Gastroesophageal sphincter (tissue), 4 donors: ENCODE measurements at regions not wholly inside any gene's neighbourhood (a gene's known extent, or its start where the extent isn't known, plus 50 kb on each side); places are given as distances from the start of the nearest gene placed in this dataset.

ENCODE experiments used
- ATAC-seq: fragments of 150-250 bp; one replicate; pipeline ENCODE4 v1.9.1; 2016; ENCODE audit warnings: mild to moderate bottlenecking, moderate library complexity
- H3K27ac ChIP-seq, 4 donors: fragments of 200-600 bp; sonication (generic) in 3 of 4; 1 replicate in 3 of 4; 2 replicates in 1 of 4; pipeline ENCODE4 v1.5.1; 2016 to 2019
- H3K27me3 ChIP-seq: fragments of 200-600 bp; sonication (generic); one replicate; pipeline ENCODE4 v1.5.1; 2019
- H3K36me3 ChIP-seq, 2 donors: fragments of 200-600 bp; sonication (generic); one replicate each; pipeline ENCODE4 v1.5.1; 2019; ENCODE audit warnings: control low read depth in 1 of 2
- H3K4me1 ChIP-seq, 3 donors: fragments of 200-600 bp; sonication (generic); 1 replicate in 2 of 3; 2 replicates in 1 of 3; pipeline ENCODE4 v1.5.1; 2016 to 2019; ENCODE audit warnings: control low read depth in 2 of 3
- H3K4me3 ChIP-seq, 2 donors: fragments of 200-600 bp; sonication (generic); one replicate each; pipeline ENCODE4 v1.5.1; 2019; ENCODE audit warnings: mild to moderate bottlenecking in 1 of 2, moderate library complexity in 1 of 2
- H3K9me3 ChIP-seq, 3 donors: fragments of 200-600 bp; sonication (generic); one replicate each; pipeline ENCODE4 v1.5.1; 2017 to 2019; ENCODE audit warnings: control low read depth in 2 of 3
- EP300 ChIP-seq: sonication (generic); formaldehyde crosslinking; IDR thresholded peaks from one replicate; pipeline ENCODE4 v1.6.1; 2017; ENCODE audit warnings: antibody characterized with exemption, mild to moderate bottlenecking
- POLR2A ChIP-seq, 2 donors: fragments of 450-650 bp; IDR thresholded peaks; one replicate each; pipeline ENCODE4 v1.6.1; 2017; ENCODE audit warnings: antibody characterized with exemption in 2 of 2, mild to moderate bottlenecking in 2 of 2, moderate library complexity in 1 of 2
- POLR2AphosphoS5 ChIP-seq: sonication (generic); formaldehyde crosslinking; IDR thresholded peaks from one replicate; pipeline ENCODE4 v1.6.1; 2017; ENCODE audit warnings: antibody characterized with exemption
- WGBS, 2 donors: methylation state at CpG; one replicate each; pipeline ENCODE4 v1.1.5; 2018; ENCODE audit warnings: low coverage in 1 of 2; 5-methylcytosine and 5-hydroxymethylcytosine counted together
- TF ChIP-seq, protein P1 (sequence below), 4 experiments: fragments of 200-600 bp in 2 of 4; fragments of 450-650 bp in 2 of 4; sonication (generic) in 1 of 4; IDR thresholded peaks; one replicate each; pipeline ENCODE4 v1.5.1; 2017 to 2019; ENCODE audit warnings: antibody characterized with exemption in 4 of 4, mild to moderate bottlenecking in 2 of 4, moderate library complexity in 2 of 4

DNA sequence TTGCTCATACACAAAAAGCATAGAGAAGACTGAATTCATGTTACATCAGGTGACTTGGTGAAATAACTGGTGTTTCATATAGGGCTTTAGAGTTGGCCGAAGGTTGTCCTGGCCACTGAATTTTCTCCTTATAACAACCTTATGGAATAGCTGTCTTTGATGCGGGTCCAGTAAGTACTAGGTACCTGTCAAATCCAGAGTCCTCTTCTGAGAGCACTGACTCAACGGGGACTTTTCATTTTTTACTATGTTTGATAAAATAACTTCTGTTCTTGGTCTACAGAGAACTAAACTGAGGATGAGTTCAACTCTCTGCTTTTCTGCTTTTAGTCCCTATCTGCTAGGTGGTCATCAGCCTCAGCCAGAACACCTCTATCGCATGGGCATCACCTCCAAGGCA is 76.1 kb upstream of the JAK1 start:
- peaks cover 0 to 7% of the 10 kb centered on the region in 2 donors for H3K36me3 ChIP-seq
- H3K27me3 ChIP-seq: no peaks in the 10 kb centered on the region
- no peak overlapping the region for H3K27ac ChIP-seq
- 96 to 100% methylated on average over 2 to 4 of the region's 4 CpGs for WGBS, 2 donors
- H3K4me1 ChIP-seq: peaks cover 0 to 25% (median 0%) of the 10 kb centered on the region in 3 donors
- TF ChIP-seq EP300 (no peak), POLR2AphosphoS5 (no peak), POLR2A (IDR thresholded peaks at IDR 0.05) (no peak)
- TF ChIP-seq, protein P1, sequence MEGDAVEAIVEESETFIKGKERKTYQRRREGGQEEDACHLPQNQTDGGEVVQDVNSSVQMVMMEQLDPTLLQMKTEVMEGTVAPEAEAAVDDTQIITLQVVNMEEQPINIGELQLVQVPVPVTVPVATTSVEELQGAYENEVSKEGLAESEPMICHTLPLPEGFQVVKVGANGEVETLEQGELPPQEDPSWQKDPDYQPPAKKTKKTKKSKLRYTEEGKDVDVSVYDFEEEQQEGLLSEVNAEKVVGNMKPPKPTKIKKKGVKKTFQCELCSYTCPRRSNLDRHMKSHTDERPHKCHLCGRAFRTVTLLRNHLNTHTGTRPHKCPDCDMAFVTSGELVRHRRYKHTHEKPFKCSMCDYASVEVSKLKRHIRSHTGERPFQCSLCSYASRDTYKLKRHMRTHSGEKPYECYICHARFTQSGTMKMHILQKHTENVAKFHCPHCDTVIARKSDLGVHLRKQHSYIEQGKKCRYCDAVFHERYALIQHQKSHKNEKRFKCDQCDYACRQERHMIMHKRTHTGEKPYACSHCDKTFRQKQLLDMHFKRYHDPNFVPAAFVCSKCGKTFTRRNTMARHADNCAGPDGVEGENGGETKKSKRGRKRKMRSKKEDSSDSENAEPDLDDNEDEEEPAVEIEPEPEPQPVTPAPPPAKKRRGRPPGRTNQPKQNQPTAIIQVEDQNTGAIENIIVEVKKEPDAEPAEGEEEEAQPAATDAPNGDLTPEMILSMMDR (IDR thresholded peaks at IDR 0.05): no peak
- ATAC-seq: no peak
- H3K4me3 ChIP-seq: no peak overlapping the region
- no peaks in the 10 kb centered on the region for H3K9me3 ChIP-seq

DNA sequence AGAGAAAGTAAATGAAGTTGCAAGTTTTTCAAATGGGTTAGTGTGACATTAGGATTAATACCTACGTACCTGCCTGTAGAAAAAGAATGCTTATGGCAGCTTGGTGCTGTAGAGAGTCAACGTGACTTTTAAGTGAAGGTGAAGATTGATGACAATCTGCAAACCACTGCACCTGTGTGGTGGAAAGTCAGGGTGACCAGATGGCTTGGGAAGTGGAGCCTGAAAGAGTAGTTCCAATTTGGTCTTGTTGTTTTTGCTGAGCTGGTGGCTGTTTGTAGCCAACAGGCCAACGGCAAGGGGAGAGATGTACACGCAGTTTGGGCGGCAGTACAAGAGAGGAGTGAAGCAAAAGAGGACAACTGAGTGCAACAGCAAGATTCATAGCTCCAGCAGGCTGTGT is 78.1 kb upstream of the JAK1 start:
- no peaks in the 10 kb centered on the region for H3K9me3 ChIP-seq
- H3K4me3 ChIP-seq: no peak overlapping the region
- H3K27me3 ChIP-seq: no peaks in the 10 kb centered on the region
- H3K36me3 ChIP-seq: peaks cover 0 to 7% of the 10 kb centered on the region in 2 donors
- 80 to 87% methylated on average over 4 to 5 of the region's 5 CpGs for WGBS, 2 donors
- H3K4me1 ChIP-seq: peaks cover 12 to 44% (median 12%) of the 10 kb centered on the region in 3 donors
- TF ChIP-seq POLR2AphosphoS5: no peak
- no peak for TF ChIP-seq EP300
- TF ChIP-seq POLR2A (IDR thresholded peaks at IDR 0.05): no peak
- TF ChIP-seq, protein P1 (IDR thresholded peaks at IDR 0.05): no peak
- ATAC-seq: no peak
- no peak overlapping the region for H3K27ac ChIP-seq

DNA sequence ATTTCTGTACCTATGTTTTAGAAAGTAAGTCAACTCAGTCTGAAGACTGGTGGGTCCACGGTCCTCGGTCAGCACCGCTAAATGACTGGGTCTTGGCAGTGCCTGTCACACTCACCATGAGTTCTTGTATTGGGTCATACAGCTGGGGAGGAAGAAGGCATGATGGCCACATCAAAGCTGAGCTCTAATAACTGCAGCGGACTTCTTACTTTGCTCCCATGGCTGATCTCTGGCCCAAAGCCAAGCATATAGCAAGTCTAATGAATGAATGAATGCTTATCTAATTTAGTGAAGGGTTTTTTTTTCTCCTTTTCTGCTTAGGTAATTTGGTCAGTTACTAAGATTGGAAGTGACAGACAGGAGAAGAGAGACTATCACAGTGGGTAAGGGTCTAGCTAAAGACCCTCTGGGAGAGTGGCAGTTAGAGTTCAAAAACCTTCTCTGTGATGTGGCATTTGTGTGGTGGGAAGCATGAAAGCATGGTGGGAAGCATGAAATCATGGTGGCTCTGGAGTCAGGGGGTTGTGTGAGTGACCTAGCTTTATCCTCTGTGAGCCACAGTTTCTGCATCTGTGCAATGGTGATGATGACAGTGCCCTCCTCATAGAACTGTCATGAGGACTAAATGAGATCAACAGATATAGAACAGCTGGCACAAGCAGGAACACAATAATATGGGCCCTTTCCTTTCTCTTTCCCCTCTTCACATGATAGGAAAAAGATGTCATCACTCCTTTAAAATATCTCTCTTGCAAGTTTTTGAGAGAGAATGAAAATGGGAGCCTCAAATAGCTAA is 78.9 kb upstream of the JAK1 start:
- Histone ChIP-seq H3K27ac (no peak overlapping the region), H3K4me1 (peaks cover 12 to 45% (median 12%) of the 10 kb centered on the region in 3 donors), H3K36me3 (peaks cover 0 to 7% of the 10 kb centered on the region in 2 donors), H3K9me3 (no peaks in the 10 kb centered on the region), H3K27me3 (no peaks in the 10 kb centered on the region), H3K4me3 (no peak overlapping the region)
- TF ChIP-seq, protein P1 (IDR thresholded peaks at IDR 0.05): no peak
- no peak for TF ChIP-seq POLR2A (IDR thresholded peaks at IDR 0.05)
- TF ChIP-seq EP300: no peak
- TF ChIP-seq POLR2AphosphoS5: no peak
- WGBS, 2 donors: 96 to 100% methylated on average over 4 of the region's 4 CpGs
- ATAC-seq: no peak

DNA sequence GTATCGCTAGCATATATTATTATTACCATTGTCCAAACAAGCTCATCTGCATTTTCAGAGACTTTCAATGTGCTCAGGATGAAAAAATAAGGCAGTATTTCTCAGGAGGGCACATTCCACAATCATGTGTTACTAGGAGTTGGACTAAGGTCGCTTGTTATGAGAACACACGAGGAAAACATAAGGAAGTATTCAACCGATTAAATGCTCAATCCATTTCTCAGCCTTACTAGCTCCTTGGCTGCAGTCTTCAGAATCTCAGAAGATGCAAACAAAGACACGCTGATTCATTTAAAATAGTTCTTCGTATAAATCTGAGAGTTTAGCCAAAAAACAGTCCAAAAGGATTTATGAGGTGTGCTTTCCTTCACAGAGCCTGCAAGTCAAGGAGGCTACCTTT is 82.0 kb upstream of the JAK1 start:
- 14 to 30% methylated on average over 6 of the region's 6 CpGs for WGBS, 2 donors
- ATAC-seq: no peak
- no peak for TF ChIP-seq EP300
- peak; percentile 40 for TF ChIP-seq POLR2AphosphoS5
- Histone ChIP-seq H3K27me3 (no peaks in the 10 kb centered on the region), H3K9me3 (no peaks in the 10 kb centered on the region), H3K27ac (no peak overlapping the region), H3K4me3 (no peak overlapping the region), H3K4me1 (peaks cover 12 to 38% (median 12%) of the 10 kb centered on the region in 3 donors), H3K36me3 (peaks cover 0 to 17% of the 10 kb centered on the region in 2 donors)

DNA sequence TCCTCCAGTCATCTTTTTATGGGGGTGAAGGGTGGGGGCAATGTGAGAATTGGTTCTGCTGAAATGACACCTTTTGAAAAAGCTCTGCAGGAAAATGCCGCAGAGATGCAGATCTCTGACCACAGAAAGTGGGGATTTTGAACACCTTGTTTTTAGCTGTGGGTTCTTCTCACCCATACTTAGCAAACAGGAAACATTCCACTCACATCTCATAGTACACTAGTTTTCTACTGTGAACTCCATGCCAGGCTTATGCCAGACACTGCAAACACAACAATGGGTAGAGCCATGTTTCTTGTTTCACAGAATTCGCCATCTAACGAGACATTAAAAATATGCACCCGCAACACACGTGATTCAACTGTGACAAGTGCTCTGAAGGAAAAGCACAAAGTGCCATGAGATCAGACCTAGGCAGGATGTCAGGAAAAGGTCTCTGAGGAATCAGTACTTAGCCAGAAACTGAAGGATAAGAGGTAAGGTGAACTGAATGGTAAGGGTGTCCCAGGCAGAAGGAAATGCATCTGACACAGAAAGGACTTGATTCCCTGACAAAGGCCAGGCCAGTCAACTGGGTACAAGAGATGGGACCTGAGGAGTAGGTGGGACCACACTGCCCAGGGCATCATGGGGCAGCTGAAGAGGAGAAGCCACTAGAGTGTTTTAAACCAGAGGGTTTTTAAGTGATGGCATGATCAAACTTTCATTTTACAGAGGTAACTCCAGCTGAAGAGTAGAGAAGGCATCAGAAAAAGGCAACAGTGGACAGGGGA is 83.8 kb upstream of the JAK1 start:
- Histone ChIP-seq H3K4me3 (no peak overlapping the region), H3K27ac (no peak overlapping the region), H3K9me3 (no peaks in the 10 kb centered on the region), H3K36me3 (peaks cover 0 to 27% of the 10 kb centered on the region in 2 donors), H3K27me3 (no peaks in the 10 kb centered on the region), H3K4me1 (peaks cover 12 to 34% (median 12%) of the 10 kb centered on the region in 3 donors)
- 86 to 90% methylated on average over 2 to 5 of the region's 5 CpGs for WGBS, 2 donors
- ATAC-seq: peak; percentile 12
- TF ChIP-seq POLR2A (IDR thresholded peaks at IDR 0.05) (no peak), EP300 (no peak), POLR2AphosphoS5 (no peak)
- TF ChIP-seq, protein P1 (IDR thresholded peaks at IDR 0.05): no peak
